Right kidney (tissue), 1 donor: ENCODE measurements at regions not wholly inside any gene's neighbourhood (a gene's known extent, or its start where the extent isn't known, plus 50 kb on each side); places are given as distances from the start of the nearest gene placed in this dataset.

Experiments
- DNase-seq: peaks from one replicate; pipeline ENCODE4 v3.0.0-alpha.2; 2016

DNA sequence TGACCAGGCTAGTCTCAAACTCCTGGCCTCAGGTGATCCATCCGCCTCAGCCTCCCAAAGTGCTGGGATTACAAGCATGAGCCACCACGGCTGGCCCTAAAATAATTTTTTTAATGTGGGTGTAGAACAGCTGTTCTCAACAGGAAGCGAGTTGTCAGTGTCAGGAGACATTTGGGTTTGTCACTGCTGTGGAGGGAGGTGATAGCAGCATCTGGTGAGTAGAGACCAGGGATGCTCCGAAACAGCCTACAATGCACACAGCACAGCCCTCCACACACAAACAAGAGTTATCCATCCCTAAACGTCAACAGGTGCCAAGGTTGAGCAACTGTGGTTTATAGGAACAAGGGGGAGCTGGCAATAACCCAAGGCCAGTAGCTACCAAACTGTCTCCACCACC lies 243.4 kb upstream of the STS start:
- no peak for DNase-seq

DNA sequence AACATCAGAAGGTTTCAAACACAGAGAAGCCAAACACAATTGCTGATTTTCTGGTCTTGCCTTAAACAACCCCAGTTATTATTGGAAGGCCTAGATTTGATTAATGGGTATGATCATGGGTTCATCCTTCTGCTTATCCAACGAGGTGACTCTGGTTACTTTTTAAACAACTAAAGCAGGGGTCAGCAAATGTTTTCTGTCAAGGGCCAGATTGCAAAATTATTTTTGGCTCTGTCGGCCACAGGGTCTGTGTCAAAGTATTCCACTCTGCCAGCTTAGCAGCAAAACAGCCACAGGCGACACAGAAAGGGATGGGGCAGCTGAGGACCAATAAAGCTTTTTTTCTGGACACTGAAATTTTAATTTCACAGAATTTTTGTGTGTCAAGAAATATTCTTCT lies 249.1 kb upstream of the STS start:
- no peak for DNase-seq

DNA sequence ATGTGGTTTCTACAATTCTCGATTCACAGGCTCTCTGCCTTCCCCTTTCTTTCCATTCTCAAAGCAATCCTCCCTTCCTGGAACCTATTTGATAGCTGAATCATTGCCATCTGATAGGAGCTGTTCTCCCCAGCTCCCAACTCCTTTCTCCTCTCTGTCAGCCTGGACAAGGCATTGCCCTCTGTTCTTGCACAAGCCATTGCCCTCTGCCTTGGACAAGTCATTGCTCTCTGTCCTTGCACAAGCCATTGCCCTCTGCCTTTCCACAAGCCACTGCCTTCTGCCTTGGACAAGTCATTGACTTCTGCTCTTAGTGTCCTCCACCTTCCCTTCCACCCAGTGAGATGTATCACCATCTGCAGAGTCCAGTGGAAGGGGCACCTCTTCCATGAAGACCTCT lies 256.1 kb upstream of the STS start:
- DNase-seq, result no peak

DNA sequence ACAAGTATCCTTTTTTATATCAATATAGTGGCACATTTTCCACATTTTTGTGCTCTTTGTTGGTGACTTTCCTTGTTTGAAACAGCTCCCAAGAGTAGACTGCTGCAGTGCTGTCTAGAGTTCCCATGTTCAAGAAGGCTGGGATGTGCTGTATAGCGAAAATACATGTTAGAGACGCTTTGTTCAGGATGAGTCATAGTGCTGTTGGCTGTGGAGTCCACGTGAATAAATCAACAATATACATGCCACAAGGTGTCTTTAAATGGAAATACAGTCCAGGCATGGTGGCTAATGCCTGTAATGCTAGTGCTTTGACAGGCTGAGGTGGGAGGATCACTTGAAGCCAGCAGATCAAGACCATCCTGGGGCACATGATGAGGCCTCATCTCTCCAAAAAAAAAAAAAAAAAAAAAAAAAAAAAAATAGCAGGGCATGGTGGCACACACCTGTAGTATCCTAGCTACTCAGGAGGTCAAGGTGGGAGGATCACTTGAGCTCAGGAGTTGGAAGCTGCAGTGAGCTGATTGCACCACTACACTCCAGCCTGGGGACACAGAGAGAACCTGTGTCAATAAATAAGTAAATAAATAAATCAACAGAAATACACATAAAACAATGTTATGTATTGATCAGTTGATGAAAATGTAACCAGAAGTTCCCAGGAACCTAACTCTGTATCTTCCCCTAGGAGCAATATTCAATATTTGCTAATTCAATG lies 256.8 kb upstream of the STS start:
- DNase-seq, result no peak

DNA sequence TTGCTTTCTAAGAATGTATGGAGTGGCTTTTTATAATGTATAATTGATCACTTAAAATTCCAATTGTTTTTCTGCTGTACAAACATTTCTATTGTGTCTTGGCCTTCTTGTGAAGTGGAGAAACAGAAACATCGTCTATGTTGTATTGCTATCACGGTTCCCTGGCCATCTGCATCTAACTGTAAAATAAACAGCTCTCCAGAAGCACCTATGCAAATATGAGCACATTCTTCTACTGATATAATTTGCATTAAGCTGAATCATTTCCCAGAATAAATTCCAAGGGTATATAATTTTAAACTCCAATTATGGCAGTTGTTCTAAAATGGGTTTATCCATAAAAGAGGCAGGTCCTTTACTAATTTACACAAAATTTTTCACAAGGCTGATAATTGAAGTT lies 261.6 kb upstream of the STS start:
- DNase-seq, result no peak

DNA sequence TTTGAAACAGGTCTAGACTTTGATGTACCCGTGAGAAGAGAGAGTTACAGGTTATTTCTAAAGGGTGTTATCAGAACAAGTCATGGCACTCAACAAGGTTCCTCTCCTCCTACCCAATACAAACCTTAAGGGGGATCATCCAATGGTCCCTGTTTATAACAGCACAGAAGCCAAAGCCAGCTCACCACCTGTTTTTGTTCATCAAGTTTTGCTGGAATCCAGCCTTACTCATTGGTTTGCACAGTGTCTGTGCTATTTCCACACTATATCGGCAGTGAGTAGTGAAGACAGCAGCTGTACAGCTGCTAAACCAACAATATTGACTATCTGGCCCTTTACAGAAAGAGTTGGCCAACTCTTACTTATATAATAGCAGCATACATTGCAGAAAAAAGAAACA lies 262.1 kb upstream of the STS start:
- no peak for DNase-seq

DNA sequence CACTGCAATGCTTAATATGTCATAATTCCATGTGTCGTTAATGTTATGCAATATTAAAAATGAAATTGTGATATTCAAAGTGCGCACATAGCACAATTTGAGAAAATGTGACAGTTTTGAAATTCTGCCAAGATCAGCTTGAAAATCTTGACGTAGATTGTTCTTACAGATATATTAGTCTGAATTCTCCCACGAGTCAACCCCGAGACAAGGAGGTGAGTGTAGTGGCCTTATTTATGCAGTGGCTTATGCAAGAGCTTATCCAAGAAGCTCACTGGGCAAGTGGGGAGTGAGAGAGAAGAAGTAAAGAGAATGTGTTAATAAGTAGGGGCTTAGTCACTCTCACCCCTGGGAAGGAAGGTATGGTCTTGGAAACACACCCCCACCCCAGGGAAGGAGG lies 286.1 kb upstream of the STS start:
- no peak for DNase-seq

DNA sequence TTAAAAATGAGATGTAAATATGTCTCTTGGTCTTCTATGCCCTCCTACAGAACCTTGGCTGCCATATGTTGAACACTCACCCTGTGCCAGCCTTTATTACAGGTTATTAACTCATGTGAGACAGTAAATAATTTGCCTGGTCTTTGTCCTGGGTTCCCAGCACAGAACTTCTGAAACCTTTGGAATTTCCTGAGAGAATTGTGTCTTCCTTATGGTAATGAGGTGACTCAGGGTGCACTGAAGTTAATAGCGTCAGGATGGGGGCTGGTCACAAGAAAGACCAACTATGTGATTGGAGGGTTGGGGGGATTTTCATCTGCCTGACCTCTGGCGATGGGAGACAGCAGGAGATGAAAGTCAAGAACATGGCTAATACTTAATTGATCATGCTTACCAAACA lies 289.8 kb upstream of the STS start:
- no peak for DNase-seq

DNA sequence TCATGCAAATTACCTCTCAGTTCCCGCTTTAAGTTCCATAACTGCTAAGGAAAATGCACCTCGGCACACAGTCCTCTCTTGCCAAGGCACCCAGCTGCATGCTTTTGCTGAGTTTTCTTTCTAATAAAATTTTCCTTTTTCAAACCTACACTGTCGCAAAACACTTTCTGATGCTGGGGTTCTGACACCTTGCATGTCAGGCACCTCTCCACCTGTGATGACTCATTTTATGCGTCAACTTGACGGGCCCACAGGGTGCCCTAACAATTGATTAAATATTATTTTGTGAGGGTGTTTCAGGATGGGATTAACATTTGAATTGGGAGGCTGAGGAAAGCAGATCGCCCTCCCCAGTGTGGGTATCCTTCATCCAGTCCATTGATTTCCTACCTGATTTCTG lies 291.0 kb upstream of the STS start:
- DNase-seq, result no peak

DNA sequence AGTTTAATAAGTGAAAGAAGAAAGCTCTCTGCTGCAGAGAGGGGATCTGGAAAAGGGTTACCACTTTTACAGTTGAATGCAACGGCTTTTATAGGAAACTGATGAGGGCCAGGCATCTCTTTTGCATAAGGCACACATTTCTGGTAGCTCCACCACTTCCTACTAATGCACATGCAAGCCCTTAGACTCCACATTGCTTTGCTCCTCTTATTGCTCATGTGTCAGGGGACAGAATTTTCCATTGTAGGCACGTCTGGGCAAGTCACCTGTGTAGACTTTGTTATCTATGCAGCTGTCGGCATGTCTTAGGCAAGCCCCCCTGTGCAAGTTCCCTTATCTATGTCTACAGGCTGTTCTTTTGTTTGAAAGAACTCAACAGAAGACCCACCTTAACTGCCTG lies 294.6 kb upstream of the STS start:
- DNase-seq, result no peak

DNA sequence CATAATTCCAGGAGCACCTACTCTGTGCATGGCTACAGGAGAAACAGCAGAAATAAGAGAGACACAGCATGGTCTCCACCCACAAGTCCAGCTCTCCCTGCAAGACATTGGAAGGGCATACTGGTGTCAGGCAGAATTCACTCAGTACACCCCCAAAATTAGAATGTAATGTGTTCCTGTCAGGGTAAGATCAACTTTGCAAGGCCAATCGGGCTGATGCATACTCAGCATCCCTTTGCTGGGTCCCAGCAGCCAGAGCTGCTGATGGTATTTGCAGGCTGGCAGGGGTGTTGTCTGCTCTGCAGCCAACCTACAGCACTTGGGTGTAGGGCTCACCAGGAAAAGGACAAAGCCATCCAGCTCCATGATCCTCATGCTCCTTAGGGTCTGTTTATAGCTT lies 295.4 kb upstream of the STS start:
- no peak for DNase-seq

DNA sequence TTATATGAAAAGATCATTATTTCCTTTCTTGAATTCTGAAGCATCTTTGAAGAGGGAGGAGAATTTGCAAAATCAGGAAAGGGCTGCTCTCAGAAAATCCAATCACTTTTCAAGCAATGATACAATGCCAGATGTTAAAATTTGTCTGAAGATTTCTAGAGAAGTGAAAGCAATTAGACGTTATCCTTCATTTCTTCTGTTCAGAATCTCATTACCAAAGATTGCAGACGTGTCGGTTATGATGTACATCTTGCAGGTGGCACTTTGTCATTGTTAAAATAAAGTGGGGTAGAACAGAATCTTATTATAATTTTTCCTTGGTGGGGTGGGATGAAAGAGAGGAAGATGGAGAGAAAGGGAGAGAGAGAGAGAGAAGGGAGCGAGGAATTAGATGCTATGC lies 296.4 kb upstream of the STS start:
- DNase-seq, result no peak

DNA sequence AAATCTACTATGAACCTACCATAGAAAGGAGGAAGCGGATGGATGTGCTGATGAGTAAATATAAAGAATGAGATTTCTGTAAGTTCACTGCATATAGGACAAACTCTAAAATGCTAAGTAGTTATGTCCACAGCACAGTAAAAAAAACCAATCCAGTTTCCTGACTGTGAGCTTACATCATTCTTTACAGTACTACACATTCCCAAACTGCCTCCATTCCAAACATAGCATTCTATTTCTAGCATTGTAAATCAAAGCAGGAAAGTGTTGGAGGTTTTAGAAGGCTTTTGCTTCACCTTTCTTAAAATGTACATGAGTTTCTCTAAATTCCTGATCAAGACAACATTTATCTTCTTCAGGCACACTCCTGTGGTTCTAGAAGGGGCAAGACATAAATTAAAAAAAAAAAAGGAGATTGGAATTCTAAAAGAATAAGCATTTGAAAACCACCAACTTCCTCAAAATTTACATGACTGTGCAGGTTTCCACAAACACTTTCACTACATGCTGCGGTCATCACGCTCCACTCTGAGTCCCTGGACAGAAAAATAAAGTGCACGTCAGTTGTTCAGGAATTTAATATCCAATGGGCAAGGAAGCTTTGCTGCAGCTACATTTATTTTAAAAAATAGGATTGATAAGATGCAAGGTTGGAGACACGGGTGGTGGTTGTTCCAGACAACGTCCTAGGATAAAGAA lies 297.6 kb upstream of the STS start:
- DNase-seq, result no peak

DNA sequence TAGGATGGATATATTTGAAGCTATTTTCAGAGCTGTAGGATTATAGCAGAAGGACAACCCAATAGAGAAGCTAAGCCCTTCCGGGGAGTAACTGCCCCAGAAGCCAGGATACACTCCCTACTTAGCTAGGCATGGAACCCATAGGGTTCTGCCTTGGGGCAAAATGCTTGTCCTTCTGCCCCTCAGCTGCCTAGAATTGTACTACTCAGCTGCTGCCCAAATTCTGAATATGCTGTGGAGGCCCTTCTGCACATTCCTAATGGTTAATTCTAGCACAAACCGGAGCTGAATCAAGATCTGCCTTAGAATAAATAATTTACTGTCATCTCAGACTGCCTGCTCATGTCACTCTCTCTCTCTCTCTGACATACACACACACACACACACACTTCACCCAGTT lies 297.7 kb upstream of the VCX3A start:
- no peak for DNase-seq

DNA sequence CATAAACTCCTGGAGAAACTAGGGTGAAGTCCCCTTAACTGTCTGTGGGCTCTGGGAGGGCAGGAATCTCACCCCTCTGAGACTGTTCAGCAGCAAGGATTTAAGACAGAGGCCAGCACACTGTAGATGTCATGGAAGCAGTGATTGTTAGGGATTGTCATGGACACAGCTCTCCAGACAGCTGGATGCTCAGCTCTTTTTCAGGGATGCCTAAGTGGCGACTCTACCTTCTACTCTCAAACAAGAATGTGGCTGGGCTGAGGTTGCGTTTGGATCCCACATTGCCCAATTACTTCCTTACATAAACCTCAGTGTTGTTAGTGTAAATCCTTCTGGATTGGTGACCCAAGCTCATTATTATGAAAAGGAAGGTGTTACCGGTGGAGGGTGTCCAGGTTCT lies 291.9 kb upstream of the VCX3A start:
- no peak for DNase-seq

DNA sequence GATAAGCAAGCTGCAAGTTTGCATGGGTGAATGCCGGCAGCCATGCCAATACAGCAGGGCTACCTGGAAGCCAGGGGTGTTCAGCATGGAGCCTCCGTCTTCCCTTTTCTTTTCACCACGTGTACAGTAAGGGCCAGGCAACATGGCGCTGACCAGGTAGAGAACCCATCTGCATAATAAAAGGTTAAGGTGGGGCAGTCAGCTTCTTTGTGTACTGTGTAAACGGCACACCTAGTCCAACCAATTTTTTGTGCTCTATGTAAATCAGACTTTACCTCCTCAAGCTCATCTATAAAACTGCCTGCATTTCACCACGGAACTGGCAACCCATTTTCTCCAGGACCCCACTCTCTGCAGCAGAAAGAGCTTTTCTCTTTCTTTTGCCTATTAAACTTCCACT lies 286.8 kb upstream of the VCX3A start:
- DNase-seq, result no peak

DNA sequence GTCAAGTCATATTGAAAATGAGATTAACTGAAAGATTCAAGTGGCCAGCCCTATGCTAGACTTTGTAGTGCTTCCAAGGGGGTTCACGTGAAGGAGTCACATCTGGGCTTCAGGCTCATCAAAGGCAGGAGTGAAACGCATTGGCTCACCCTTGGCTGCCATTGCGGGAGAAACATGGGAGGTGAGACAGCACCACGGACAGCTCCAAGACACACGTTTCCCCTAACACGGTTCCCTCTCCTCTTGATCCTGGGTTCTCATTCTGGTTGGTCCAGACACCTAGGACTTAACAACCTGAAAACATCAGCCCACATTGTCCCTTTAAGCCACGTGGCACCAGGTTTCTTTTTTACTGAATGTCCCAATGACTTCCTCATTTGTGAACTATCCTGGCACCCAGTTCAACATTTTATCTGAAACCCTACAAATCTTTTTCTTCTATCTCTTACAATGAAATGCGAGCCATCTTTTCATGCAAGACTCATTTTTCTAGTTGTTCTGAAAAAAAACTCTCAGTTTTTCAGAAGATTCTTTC lies 279.0 kb upstream of the VCX3A start:
- DNase-seq, result no peak

DNA sequence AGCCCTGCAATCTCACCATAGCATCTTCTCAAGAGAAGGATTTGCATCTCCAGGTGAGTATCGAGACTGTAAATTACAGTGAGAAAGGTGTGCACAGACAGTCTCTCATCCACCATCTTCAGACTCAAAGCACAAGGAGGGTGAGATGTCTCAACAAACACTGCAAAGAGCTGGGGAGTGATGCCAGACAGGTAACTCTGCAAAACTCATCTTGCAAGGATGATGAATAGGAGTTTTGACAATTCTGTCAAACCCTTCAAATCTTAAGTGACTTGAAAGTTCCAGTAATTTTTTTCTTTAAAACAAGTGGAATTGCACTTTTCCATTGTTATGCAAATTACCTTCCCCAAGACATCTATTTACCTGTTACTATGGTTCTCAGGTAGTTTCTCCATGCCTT lies 277.2 kb upstream of the VCX3A start:
- no peak for DNase-seq

DNA sequence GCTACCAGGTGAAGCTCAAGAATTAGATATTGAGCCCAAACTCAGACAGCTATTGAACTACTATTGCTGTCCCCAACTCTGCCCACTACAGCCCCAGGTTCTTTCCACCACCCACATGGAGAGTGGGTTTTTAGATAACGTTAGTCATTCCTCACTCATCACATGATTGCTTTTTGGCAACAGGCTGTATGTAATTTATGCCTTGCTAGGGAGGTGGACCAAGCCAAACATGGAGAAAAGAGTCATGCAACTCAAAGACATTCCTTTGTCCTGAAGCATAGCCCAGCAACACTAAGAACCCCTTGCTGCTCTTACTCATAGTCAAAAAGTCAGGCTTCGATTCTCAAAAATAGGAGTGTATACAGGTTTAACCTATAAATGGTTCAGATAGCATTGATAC lies 275.9 kb upstream of the VCX3A start:
- DNase-seq, result no peak

DNA sequence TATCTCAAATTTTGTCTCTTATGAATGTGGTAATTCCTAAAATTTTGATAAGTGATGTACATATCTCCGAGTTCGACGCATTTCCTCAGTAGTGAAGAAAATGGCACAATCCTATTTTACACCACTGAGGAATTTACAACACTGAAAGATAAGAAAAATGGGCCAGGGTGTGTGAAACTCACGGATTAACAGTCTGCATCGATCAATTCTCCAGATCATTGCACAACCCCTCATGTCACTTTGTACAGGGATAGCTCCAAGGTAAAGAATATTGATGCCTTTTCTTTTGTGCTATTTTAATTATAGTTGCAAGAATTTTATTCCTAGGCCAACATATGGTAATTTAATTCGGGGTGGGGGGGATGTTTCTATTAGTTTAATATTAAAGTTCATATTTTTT lies 268.7 kb upstream of the VCX3A start:
- DNase-seq, result no peak

DNA sequence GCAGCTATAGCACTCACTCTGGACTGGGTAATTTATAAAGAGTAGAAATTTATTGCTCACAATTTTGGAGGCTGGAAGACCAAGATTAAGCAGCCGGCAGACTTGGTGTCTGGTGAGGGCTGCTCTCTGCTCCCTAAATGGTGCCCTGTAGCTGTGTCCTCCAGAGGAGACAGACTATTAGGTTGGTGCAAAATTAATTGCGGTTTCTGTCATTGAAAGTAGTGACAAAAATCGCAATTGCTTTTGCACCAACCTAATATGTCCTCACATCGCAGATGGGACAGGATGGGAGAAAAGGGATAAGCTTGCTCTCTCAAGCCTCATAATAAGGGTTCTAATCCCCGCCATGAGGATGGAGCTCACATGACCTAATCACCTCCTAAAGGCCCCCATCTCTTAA lies 258.1 kb upstream of the VCX3A start:
- no peak for DNase-seq

DNA sequence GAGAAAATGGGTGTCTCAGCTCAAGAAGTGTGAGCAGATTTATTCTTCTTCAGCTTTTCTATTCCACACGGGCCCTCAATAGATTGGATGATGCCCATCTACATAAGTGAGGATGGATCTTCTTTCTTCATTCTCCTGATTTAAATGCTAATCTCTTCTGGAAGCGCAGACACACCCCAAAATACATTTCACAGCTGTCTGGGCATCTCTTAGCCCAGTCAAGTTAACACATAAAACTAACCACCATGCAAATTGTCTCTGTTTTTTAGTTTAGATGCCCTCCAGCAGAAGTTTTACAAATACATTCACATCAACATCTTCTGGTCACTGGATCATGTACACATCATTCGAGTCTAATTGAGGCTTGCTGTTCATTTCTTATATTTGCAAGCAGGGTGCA lies 249.0 kb upstream of the VCX3A start:
- DNase-seq, result no peak

DNA sequence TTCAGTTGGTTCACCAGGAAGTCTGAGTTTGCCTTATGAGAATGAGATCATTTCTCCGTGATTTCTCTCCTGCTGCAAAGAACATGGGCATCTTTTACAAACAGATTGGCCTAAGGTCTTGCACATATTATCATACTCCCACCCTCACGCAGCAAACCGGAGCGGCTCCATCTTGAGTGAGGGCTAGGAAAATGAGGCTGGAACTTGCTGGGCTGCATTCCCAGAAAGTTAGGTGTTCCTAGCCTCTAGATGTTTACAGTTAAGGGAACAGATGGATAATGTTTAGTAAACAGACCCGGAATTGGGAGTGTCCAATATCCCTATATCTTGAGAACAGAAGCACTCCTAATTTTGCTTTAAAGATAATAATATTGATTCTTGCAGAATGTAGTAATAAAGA lies 247.9 kb upstream of the VCX3A start:
- DNase-seq, result no peak
